K562 (cell line): ENCODE measurements at regions not wholly inside any gene's neighbourhood (a gene's known extent, or its start where the extent isn't known, plus 50 kb on each side); places are given as distances from the start of the nearest gene placed in this dataset.

Experiments
- ATAC-seq: fragments of 200-7000 bp; cut with Tn5 transposase; 3 replicates; pipeline ENCODE4 v1.9.1; 2020; ENCODE audit warnings: moderate library complexity
- BruUV-seq: library from RNA; stranded (reverse); fragments of 400-500 nt; replicated peaks from 2 replicates; lab custom pipeline; 2021; lab: Mats Ljungman, UMichigan
- CTCF ChIA-PET: fragments of 300-600 bp; formaldehyde crosslinking; extraction: SDS; loops from one replicate; lab custom pipeline; 2021; ENCODE audit warnings: low intra/inter-chr PET ratio; lab: Yijun Ruan, JAX
- POLR2A ChIA-PET: fragments of 300-600, 350-650 bp; sonication (Branson Sonifier 250); formaldehyde crosslinking; extraction: SDS; loops from one replicate; lab custom pipeline; 2021; ENCODE audit warnings: antibody characterized with exemption, inconsistent platforms; lab: Yijun Ruan, JAX
- DNase-seq, 4 experiments: peaks; one replicate each; pipeline versions ENCODE4 v3.0.0 to v3.0.0-alpha.2; 2011 to 2018; ENCODE audit warnings: low spot score in 3 of 4, mixed read lengths in 3 of 4; ENCODE audit errors: extremely low read depth in 1 of 4
- FAIRE-seq: peaks from 2 replicates; lab custom pipeline; 2011; peaks lifted over from hg19 to GRCh38; lab: Jason Lieb, UNC
- H2AFZ ChIP-seq: 2 replicates; pipeline ENCODE4 v1.6.0; 2011; ENCODE audit warnings: low read depth, low read length, control low read depth, inconsistent platforms
- H3K27ac ChIP-seq: fragments of 200-600 bp; 3 replicates; pipeline ENCODE4 v1.8.0; 2011; ENCODE audit warnings: low read depth, mild to moderate bottlenecking, control low read depth, inconsistent platforms, low read length, moderate library complexity, mixed read lengths; ENCODE audit errors: extremely low read depth
- H3K27me3 ChIP-seq, 2 experiments: fragments of 300-600 bp in 1 of 2; 2 replicates in 1 of 2; 3 replicates in 1 of 2; pipeline versions ENCODE4 v1.6.0 to v1.8.0; 2011; ENCODE audit warnings: inconsistent platforms in 2 of 2, low read length in 2 of 2, mild to moderate bottlenecking in 1 of 2, mixed read lengths in 1 of 2, moderate library complexity in 1 of 2; ENCODE audit not compliant: control insufficient read depth in 2 of 2, insufficient read depth in 2 of 2
- H3K36me3 ChIP-seq: fragments of 300-600 bp; 3 replicates; pipeline ENCODE4 v1.8.0; 2011; ENCODE audit warnings: mild to moderate bottlenecking, low read length, inconsistent platforms; ENCODE audit not compliant: control insufficient read depth, insufficient read depth
- H3K4me1 ChIP-seq, 2 experiments: fragments of 200-600 bp in 1 of 2; replicated peaks in 1 of 2; 2 replicates in 1 of 2; 3 replicates in 1 of 2; pipeline versions ENCODE4 v1.5.1 to v1.8.0; 2011; ENCODE audit warnings: inconsistent platforms in 2 of 2, low read length in 2 of 2, mild to moderate bottlenecking in 1 of 2, mixed read lengths in 1 of 2, moderate library complexity in 1 of 2; ENCODE audit not compliant: control insufficient read depth in 2 of 2, insufficient read depth in 2 of 2
- H3K4me2 ChIP-seq: 2 replicates; pipeline ENCODE4 v1.6.1; 2011; ENCODE audit warnings: low read length, control low read depth, inconsistent platforms, mixed read lengths; ENCODE audit not compliant: insufficient read depth
- H3K4me3 ChIP-seq: fragments of 200-600 bp; sonication (generic), shearing (Covaris generic); 2 replicates; pipeline ENCODE4 v1.5.1; 2016; ENCODE audit warnings: control low read depth, inconsistent platforms
- H3K79me2 ChIP-seq: fragments of 200-600 bp; 3 replicates; pipeline ENCODE4 v1.8.0; 2011; ENCODE audit warnings: low read length, inconsistent platforms; ENCODE audit not compliant: control insufficient read depth, insufficient read depth
- H3K9ac ChIP-seq, 2 experiments: 2 replicates each; pipeline versions ENCODE4 v1.6.0 to v1.6.1; 2011; ENCODE audit warnings: low read depth in 2 of 2, low read length in 2 of 2, control low read depth in 1 of 2, inconsistent platforms in 1 of 2, mild to moderate bottlenecking in 1 of 2, mixed read lengths in 1 of 2; ENCODE audit not compliant: insufficient read depth in 1 of 2
- H3K9me1 ChIP-seq: one replicate; pipeline ENCODE4 v1.6.0; 2011; ENCODE audit warnings: inconsistent platforms, mild to moderate bottlenecking, low read length, moderate library complexity; ENCODE audit not compliant: control insufficient read depth, insufficient read depth
- H3K9me3 ChIP-seq: replicated peaks from 2 replicates; pipeline ENCODE4 v1.5.1; 2011; ENCODE audit warnings: low read depth, low read length, inconsistent platforms; ENCODE audit not compliant: control insufficient read depth, insufficient read depth
- H4K20me1 ChIP-seq: replicated peaks from 2 replicates; pipeline ENCODE4 v1.6.1; 2011; ENCODE audit warnings: low read length, inconsistent platforms, mixed read lengths; ENCODE audit not compliant: control insufficient read depth, insufficient read depth
- COPS2 ChIP-seq: fragments of 450-650 bp; conservative IDR thresholded peaks from 2 replicates; pipeline ENCODE4 v1.6.1; 2016; ENCODE audit warnings: mild to moderate bottlenecking, moderate library complexity
- RBM25 ChIP-seq: fragments of 200-400 bp; formaldehyde crosslinking; IDR thresholded peaks from 2 replicates; pipeline ENCODE4 v1.6.1; 2018; ENCODE audit warnings: low read length, low read depth, moderate library complexity; ENCODE audit not compliant: severe bottlenecking
- REST ChIP-seq, 2 experiments: fragments of 450-650 bp; formaldehyde crosslinking in 1 of 2; IDR thresholded peaks; 2 replicates each; pipeline versions ENCODE4 v1.4.0 to v1.6.1; 2014 to 2020; ENCODE audit warnings: mild to moderate bottlenecking in 2 of 2, borderline replicate concordance in 1 of 2, low read depth in 1 of 2
- WGBS: fragments of 100-300 bp; shearing (Covaris generic); methylation state at CpG from one replicate; pipeline ENCODE4 v1.1.6; 2016; ENCODE audit warnings: low coverage, mixed read lengths; ENCODE audit not compliant: insufficient coverage; ENCODE audit errors: missing lambda C conversion rate; 5-methylcytosine and 5-hydroxymethylcytosine counted together
- in situ Hi-C: fragments of 300-500 bp; cut with MboI; formaldehyde crosslinking; loops from 4 replicates; pipeline ENCODE4 v1.15.0; 2018; ENCODE audit warnings: inconsistent platforms, mixed read lengths
- intact Hi-C: fragments of 100-400 bp; cut with micrococcal nuclease; formaldehyde crosslinking; loops from 2 replicates; pipeline ENCODE4 v1.14.2; 2022
- TF ChIP-seq, protein P1 (sequence below): fragments of 250-450 bp; sonication (Bioruptor Pico); IDR thresholded peaks from 2 replicates; pipeline ENCODE4 v1.4.0; 2020; ENCODE audit warnings: mild to moderate bottlenecking, moderate library complexity
- TF ChIP-seq, protein P2 (sequence below): sonication (generic); formaldehyde crosslinking; IDR thresholded peaks from 2 replicates; pipeline ENCODE4 v1.8.1; 2023; ENCODE audit warnings: mild to moderate bottlenecking, missing genetic modification reagents
- TF ChIP-seq, protein P3 (sequence below): fragments of 450-650 bp; IDR thresholded peaks from 2 replicates; pipeline ENCODE4 v1.6.1; 2016
- TF ChIP-seq, protein P4 (sequence below): sonication (generic); formaldehyde crosslinking; IDR thresholded peaks from 2 replicates; pipeline ENCODE4 v1.8.0; 2022; ENCODE audit warnings: mild to moderate bottlenecking, low read depth, missing genetic modification reagents

DNA sequence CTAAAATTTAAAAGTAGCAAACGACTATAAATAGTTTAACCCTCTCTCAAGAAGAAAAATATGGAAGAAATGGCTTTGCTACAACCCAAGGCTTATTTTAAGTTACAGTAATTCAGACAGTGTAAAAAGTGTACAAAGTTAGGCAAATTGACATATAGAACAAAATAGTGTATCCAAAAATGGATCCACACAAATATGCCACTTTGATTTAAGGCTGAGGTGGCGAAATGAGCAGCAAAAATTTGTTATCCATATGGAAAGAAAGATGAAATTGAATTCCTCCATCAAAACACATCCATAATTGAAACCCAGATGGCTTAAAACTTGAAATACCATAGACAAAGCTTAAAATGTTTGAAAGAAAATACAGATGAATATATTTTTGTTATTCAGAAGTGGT is 540.8 kb downstream of the BRINP3 start:
- Histone ChIP-seq H3K36me3 (no peaks in the 10 kb centered on the region), H3K9me3 (peaks cover 4% of the 10 kb centered on the region), H2AFZ (no peak overlapping the region), H3K27me3 (no peaks in the 10 kb centered on the region), H3K9me1 (no peaks in the 10 kb centered on the region), H3K9ac (no peak overlapping the region), H3K4me2 (no peak overlapping the region), H3K4me1 (no peaks in the 10 kb centered on the region), H3K27ac (no peak overlapping the region), H3K79me2 (no peaks in the 10 kb centered on the region), H3K4me3 (no peak overlapping the region), H4K20me1 (no peaks in the 10 kb centered on the region)
- no peak for FAIRE-seq
- ATAC-seq: no peak
- WGBS: 0% methylated on average over 2 of the region's 2 CpGs
- intact Hi-C loops: no loop called here
- DNase-seq: no peak
- BruUV-seq: no TSS peak
- ChIA-PET CTCF (no interaction called here), POLR2A (no interaction called here)
- in situ Hi-C loops: no loop called here
- TF ChIP-seq, protein P1, sequence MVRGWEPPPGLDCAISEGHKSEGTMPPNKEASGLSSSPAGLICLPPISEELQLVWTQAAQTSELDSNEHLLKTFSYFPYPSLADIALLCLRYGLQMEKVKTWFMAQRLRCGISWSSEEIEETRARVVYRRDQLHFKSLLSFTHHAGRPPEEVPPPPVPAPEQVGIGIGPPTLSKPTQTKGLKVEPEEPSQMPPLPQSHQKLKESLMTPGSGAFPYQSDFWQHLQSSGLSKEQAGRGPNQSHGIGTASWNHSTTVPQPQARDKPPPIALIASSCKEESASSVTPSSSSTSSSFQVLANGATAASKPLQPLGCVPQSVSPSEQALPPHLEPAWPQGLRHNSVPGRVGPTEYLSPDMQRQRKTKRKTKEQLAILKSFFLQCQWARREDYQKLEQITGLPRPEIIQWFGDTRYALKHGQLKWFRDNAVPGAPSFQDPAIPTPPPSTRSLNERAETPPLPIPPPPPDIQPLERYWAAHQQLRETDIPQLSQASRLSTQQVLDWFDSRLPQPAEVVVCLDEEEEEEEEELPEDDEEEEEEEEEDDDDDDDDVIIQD (CRISPR knock-in tag): no peak
- TF ChIP-seq, protein P2, sequence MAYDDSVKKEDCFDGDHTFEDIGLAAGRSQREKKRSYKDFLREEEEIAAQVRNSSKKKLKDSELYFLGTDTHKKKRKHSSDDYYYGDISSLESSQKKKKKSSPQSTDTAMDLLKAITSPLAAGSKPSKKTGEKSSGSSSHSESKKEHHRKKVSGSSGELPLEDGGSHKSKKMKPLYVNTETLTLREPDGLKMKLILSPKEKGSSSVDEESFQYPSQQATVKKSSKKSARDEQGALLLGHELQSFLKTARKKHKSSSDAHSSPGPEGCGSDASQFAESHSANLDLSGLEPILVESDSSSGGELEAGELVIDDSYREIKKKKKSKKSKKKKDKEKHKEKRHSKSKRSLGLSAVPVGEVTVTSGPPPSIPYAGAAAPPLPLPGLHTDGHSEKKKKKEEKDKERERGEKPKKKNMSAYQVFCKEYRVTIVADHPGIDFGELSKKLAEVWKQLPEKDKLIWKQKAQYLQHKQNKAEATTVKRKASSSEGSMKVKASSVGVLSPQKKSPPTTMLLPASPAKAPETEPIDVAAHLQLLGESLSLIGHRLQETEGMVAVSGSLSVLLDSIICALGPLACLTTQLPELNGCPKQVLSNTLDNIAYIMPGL (CRISPR knock-in tag): no peak
- TF ChIP-seq COPS2: no peak
- TF ChIP-seq, protein P3, sequence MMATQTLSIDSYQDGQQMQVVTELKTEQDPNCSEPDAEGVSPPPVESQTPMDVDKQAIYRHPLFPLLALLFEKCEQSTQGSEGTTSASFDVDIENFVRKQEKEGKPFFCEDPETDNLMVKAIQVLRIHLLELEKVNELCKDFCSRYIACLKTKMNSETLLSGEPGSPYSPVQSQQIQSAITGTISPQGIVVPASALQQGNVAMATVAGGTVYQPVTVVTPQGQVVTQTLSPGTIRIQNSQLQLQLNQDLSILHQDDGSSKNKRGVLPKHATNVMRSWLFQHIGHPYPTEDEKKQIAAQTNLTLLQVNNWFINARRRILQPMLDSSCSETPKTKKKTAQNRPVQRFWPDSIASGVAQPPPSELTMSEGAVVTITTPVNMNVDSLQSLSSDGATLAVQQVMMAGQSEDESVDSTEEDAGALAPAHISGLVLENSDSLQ: no peak
- TF ChIP-seq REST (IDR thresholded peaks at IDR 0.05; ENCODE audit: borderline replicate concordance): no peak
- TF ChIP-seq REST (CRISPR knock-in tag; IDR thresholded peaks at IDR 0.05; ENCODE audit: low read depth): no peak
- TF ChIP-seq RBM25: no peak
- TF ChIP-seq, protein P4, sequence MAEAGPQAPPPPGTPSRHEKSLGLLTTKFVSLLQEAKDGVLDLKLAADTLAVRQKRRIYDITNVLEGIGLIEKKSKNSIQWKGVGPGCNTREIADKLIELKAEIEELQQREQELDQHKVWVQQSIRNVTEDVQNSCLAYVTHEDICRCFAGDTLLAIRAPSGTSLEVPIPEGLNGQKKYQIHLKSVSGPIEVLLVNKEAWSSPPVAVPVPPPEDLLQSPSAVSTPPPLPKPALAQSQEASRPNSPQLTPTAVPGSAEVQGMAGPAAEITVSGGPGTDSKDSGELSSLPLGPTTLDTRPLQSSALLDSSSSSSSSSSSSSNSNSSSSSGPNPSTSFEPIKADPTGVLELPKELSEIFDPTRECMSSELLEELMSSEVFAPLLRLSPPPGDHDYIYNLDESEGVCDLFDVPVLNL: no peak
